ENCODE measurements at regions not wholly inside any gene's neighbourhood (a gene's known extent, or its start where the extent isn't known, plus 50 kb on each side); places are given as distances from the start of the nearest gene placed in this dataset.
"Not testable (repeated sequence)": the region's sequence is repeated elsewhere in the genome, so short reads cannot be mapped to it uniquely, and the experiment has no call there.

GRCh38 chr20:12512755-12513154, 496.0 kb upstream of the SPTLC3 start:
- DNase-seq: no peak

- no peak for DNase-seq
These were observed 480.7 kb upstream of the SPTLC3 start for GRCh38 chr20:12528104-12528503.

- no peak for DNase-seq
These were observed 480.2 kb upstream of the SPTLC3 start for GRCh38 chr20:12528591-12529041.

GRCh38 chr20:12531626-12532025, 477.1 kb upstream of the SPTLC3 start:
- DNase-seq: no peak

- no peak for DNase-seq
These were observed 473.5 kb upstream of the SPTLC3 start for GRCh38 chr20:12535316-12535715.

- no peak for DNase-seq
These were observed 473.0 kb upstream of the SPTLC3 start for GRCh38 chr20:12535770-12536169.

- no peak for DNase-seq
These were observed 454.3 kb upstream of the SPTLC3 start for GRCh38 chr20:12554426-12554825.

- DNase-seq: no peak
These were observed 453.4 kb upstream of the SPTLC3 start for GRCh38 chr20:12555369-12555768.

GRCh38 chr20:12555849-12556248, 452.9 kb upstream of the SPTLC3 start:
- DNase-seq: not testable (repeated sequence)

GRCh38 chr20:12557224-12557623, 451.5 kb upstream of the SPTLC3 start:
- DNase-seq: no peak

GRCh38 chr20:12564979-12565378, 443.8 kb upstream of the SPTLC3 start:
- no peak for DNase-seq

GRCh38 chr20:12566596-12566995, 442.2 kb upstream of the SPTLC3 start:
- DNase-seq: no peak

- no peak for DNase-seq
These were observed 438.4 kb upstream of the SPTLC3 start for GRCh38 chr20:12570371-12570770.

- DNase-seq: no peak
These were observed 435.3 kb upstream of the SPTLC3 start for GRCh38 chr20:12573442-12573841.

GRCh38 chr20:12575352-12576095, 433.2 kb upstream of the SPTLC3 start:
- DNase-seq: no peak

- DNase-seq: no peak
These were observed 431.6 kb upstream of the SPTLC3 start for GRCh38 chr20:12577213-12577612.

- no peak for DNase-seq
These were observed 427.0 kb upstream of the SPTLC3 start for GRCh38 chr20:12581644-12582289.

- DNase-seq: not testable (repeated sequence)
These were observed 426.1 kb upstream of the SPTLC3 start for GRCh38 chr20:12582710-12583109.

- DNase-seq: no peak
These were observed 416.8 kb upstream of the SPTLC3 start for GRCh38 chr20:12591949-12592470.

- no peak for DNase-seq
These were observed 416.0 kb upstream of the SPTLC3 start for GRCh38 chr20:12592756-12593155.

GRCh38 chr20:12593342-12593873, 415.4 kb upstream of the SPTLC3 start:
- DNase-seq: no peak

- DNase-seq: no peak
These were observed 414.2 kb upstream of the SPTLC3 start for GRCh38 chr20:12594410-12595088.

- DNase-seq: no peak
These were observed 412.9 kb upstream of the SPTLC3 start for GRCh38 chr20:12595841-12596240.
